K562 (cell line): ENCODE measurements at regions not wholly inside any gene's neighbourhood (a gene's known extent, or its start where the extent isn't known, plus 50 kb on each side); places are given as distances from the start of the nearest gene placed in this dataset.

ENCODE experiments used
- BCOR ChIP-seq: fragments of 450-650 bp; IDR thresholded peaks from 2 replicates; pipeline ENCODE4 v1.6.1; 2016
- C11orf30 ChIP-seq: fragments of 450-650 bp; IDR thresholded peaks from 2 replicates; pipeline ENCODE4 v1.6.1; 2016; ENCODE audit warnings: low read depth, mild to moderate bottlenecking
- CBFB ChIP-seq: sonication (generic); formaldehyde crosslinking; IDR thresholded peaks from 2 replicates; pipeline ENCODE4 v1.4.0; 2020; ENCODE audit warnings: mild to moderate bottlenecking, missing genetic modification reagents
- GATA2 ChIP-seq: sonication (generic); formaldehyde crosslinking; IDR thresholded peaks from 2 replicates; pipeline ENCODE4 v1.4.0; 2020; ENCODE audit warnings: mild to moderate bottlenecking, missing genetic modification reagents
- KLF13 ChIP-seq: fragments of 450-650 bp; IDR thresholded peaks from 2 replicates; pipeline ENCODE4 v1.6.1; 2016; ENCODE audit warnings: missing genetic modification characterization, low read depth, mild to moderate bottlenecking, missing compliant biosample characterization, moderate library complexity, borderline replicate concordance
- MBD2 ChIP-seq: sonication (generic); IDR thresholded peaks from 2 replicates; pipeline ENCODE4 v1.6.1; 2016; ENCODE audit warnings: low read depth, borderline replicate concordance
- RBBP5 ChIP-seq: fragments of 200-600 bp; sonication (generic); IDR thresholded peaks from 2 replicates; pipeline ENCODE4 v1.6.1; 2012; ENCODE audit warnings: borderline replicate concordance, mild to moderate bottlenecking, low read length, control low read depth, inconsistent platforms; ENCODE audit not compliant: insufficient read depth, poor library complexity, severe bottlenecking
- RCOR1 ChIP-seq, 2 experiments: IDR thresholded peaks; 2 replicates each; pipeline ENCODE4 v1.6.1; 2012; ENCODE audit warnings: low read depth in 2 of 2, low read length in 2 of 2, borderline replicate concordance in 1 of 2, improper control_type of control experiment in 1 of 2
- SMAD4 ChIP-seq: fragments of 250-450 bp; sonication (Bioruptor Pico); conservative IDR thresholded peaks from 2 replicates; pipeline ENCODE4 v1.8.0; 2021; ENCODE audit warnings: inconsistent platforms, mild to moderate bottlenecking, moderate library complexity
- SRSF7 ChIP-seq: fragments of 200-400 bp; formaldehyde crosslinking; optimal IDR thresholded peaks from 2 replicates; pipeline ENCODE3; 2017; ENCODE audit warnings: mild to moderate bottlenecking, low read depth, low read length
- TF ChIP-seq, protein P1 (sequence below): fragments of 250-450 bp; sonication (Bioruptor Pico); IDR thresholded peaks from 2 replicates; pipeline ENCODE4 v1.5.0; 2022; ENCODE audit warnings: mild to moderate bottlenecking

DNA sequence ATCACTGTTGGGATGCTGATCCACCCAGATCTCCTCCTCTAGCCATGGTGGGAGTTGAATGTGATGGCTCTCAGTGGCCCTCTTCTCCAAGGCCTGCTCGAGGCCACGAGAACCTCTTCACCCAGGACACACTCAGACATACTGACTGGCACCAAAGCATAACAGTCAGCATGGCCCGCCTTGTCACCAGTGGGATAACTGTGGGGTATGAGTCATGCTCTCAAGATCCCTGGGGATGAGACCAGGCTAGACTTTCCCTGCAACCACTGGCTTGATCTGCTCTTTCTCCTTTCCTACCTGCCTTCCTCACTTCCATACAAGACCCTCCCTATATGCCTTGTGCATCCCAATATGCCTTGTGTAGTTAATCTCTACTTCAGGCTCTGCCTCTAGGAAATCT is 66.8 kb downstream of the RIN2 start (continued):
- TF ChIP-seq GATA2 (no peak), BCOR (no peak), RCOR1 (IDR thresholded peaks at IDR 0.05; ENCODE audit: borderline replicate concordance in 1 of 2, low read depth in 2 of 2, low read length in 2 of 2) (no peak), MBD2 (no peak), SRSF7 (no peak), RBBP5 (no peak), SMAD4 (no peak), C11orf30 (no peak), CBFB (no peak), KLF13 (tag) (no peak)
- TF ChIP-seq, protein P1, sequence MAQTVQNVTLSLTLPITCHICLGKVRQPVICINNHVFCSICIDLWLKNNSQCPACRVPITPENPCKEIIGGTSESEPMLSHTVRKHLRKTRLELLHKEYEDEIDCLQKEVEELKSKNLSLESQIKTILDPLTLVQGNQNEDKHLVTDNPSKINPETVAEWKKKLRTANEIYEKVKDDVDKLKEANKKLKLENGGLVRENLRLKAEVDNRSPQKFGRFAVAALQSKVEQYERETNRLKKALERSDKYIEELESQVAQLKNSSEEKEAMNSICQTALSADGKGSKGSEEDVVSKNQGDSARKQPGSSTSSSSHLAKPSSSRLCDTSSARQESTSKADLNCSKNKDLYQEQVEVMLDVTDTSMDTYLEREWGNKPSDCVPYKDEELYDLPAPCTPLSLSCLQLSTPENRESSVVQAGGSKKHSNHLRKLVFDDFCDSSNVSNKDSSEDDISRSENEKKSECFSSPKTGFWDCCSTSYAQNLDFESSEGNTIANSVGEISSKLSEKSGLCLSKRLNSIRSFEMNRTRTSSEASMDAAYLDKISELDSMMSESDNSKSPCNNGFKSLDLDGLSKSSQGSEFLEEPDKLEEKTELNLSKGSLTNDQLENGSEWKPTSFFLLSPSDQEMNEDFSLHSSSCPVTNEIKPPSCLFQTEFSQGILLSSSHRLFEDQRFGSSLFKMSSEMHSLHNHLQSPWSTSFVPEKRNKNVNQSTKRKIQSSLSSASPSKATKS = no peak
